ENCODE measurements at regions not wholly inside any gene's neighbourhood (a gene's known extent, or its start where the extent isn't known, plus 50 kb on each side); places are given as distances from the start of the nearest gene placed in this dataset.

DNA sequence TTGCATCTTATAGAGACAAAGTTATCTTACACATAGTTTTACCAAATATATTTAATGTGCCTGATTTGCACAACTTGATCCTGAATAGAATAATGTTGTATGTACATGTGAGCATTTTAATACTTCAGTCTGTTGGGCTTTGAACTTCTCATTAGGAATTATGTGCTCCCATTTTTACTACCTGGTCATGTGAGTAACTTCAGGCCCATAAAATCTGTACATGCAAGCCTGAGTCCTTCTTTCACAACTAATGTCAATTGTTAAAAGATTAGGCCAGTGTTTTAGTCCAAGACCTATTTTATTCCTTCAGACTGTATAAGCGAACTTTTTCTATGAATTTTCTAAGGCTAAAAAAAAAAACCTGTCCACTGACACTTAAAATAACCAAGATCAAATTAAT lies 715.4 kb downstream of the CDH8 start:
- peaks cover 14% of the 10 kb centered on the region for H3K9me3 Mint-ChIP-seq
- H3K4me1 Mint-ChIP-seq (ENCODE audit: low read depth), result no peaks in the 10 kb centered on the region
- no peak overlapping the region for H3K27ac Mint-ChIP-seq
- peaks cover 4% of the 10 kb centered on the region for H3K36me3 Mint-ChIP-seq (ENCODE audit: low read depth)
- no peak overlapping the region for H3K4me3 Mint-ChIP-seq
- no peaks in the 10 kb centered on the region for H3K27me3 Mint-ChIP-seq

DNA sequence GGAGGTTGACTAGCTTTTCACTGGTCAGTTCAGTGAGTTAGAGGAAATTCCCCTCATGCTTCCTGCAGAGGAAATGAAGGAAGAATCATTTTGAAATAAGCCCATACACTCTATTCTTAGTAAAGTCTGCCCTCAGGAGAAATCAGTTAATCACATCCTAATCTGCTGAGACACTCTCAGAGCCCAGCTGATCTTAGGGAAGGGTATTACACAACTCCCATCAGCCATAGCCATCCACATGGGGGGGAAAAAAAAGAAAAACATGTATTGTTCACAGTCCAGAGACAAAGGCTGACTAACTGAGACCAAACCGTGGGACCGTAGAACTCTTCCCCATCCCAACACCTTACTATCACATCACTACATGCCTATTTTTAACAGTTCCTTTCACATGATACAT lies 722.3 kb downstream of the CDH8 start:
- Mint-ChIP-seq H3K27ac (no peak overlapping the region), H3K36me3 (ENCODE audit: low read depth) (peaks cover 4% of the 10 kb centered on the region), H3K4me1 (ENCODE audit: low read depth) (no peaks in the 10 kb centered on the region), H3K4me3 (no peak overlapping the region), H3K9me3 (peaks cover 36% of the 10 kb centered on the region), H3K27me3 (no peaks in the 10 kb centered on the region)

DNA sequence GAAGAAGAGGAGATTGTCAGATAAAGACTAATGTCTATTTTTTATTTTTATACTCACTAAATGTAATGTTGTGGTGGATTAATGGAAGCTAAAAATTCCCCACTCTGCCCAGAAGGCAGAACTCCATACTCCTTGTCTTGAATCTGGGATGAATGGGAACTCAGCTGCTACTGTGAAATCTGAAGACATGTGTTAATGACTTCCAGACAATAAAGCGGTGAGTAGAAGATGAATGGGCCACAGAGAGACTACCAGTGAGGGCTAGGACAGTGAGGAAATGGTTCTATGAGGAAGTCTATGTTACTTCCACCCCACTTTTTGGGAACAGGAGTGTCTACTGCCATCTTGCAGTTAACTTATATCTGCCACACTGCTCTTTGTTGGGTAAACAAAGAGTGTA lies 726.9 kb downstream of the CDH8 start:
- H3K27me3 Mint-ChIP-seq, result no peaks in the 10 kb centered on the region
- peaks cover 27% of the 10 kb centered on the region for H3K9me3 Mint-ChIP-seq
- no peaks in the 10 kb centered on the region for H3K4me1 Mint-ChIP-seq (ENCODE audit: low read depth)
- H3K27ac Mint-ChIP-seq, result no peak overlapping the region
- no peak overlapping the region for H3K4me3 Mint-ChIP-seq
- H3K36me3 Mint-ChIP-seq (ENCODE audit: low read depth), result no peaks in the 10 kb centered on the region

DNA sequence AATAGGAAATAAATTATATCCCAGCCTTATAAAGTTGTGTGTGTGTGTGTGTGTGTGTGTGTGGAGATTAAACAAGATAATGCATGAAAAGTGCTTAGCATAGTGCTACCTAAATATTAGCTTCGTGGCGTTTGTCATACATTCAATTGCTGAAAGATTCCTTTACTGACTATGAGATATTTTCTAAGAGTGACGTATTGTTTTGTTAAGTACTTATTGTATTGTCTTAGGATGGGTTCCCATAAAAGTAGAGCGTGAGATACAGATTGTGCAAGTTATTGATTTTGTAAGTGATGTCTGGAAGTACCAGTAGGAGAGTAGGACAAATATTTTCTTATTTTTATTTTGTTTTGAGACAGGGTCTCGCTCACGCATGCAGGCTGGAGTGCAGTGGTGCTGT lies 730.0 kb downstream of the CDH8 start:
- no peak overlapping the region for H3K4me3 Mint-ChIP-seq
- peaks cover 18% of the 10 kb centered on the region for H3K9me3 Mint-ChIP-seq
- H3K27ac Mint-ChIP-seq, result no peak overlapping the region
- no peaks in the 10 kb centered on the region for H3K36me3 Mint-ChIP-seq (ENCODE audit: low read depth)
- no peaks in the 10 kb centered on the region for H3K4me1 Mint-ChIP-seq (ENCODE audit: low read depth)
- no peaks in the 10 kb centered on the region for H3K27me3 Mint-ChIP-seq

DNA sequence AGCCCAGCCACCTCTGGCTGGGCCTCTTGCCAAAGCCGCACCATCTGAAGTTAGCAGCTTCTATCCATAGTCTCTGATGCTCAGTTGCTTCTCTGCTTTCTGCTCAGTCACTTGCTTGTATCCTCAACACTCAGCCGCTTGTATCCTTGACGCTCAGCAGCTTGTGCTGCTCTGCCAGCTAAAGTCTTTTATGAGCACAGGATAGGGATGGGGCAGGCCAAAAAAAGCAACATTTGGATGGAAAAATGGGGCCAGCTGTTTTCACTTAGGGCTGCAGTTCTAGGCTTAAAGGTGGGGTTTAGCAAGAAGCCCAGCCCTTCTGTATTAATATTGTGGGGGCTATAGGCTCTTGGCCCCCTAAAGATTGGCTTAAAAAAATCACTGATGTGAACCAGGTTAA lies 739.4 kb downstream of the CDH8 start:
- H3K4me1 Mint-ChIP-seq (ENCODE audit: low read depth), result no peaks in the 10 kb centered on the region
- no peaks in the 10 kb centered on the region for H3K27me3 Mint-ChIP-seq
- peaks cover 13% of the 10 kb centered on the region for H3K9me3 Mint-ChIP-seq
- no peak overlapping the region for H3K4me3 Mint-ChIP-seq
- no peaks in the 10 kb centered on the region for H3K36me3 Mint-ChIP-seq (ENCODE audit: low read depth)
- no peak overlapping the region for H3K27ac Mint-ChIP-seq

DNA sequence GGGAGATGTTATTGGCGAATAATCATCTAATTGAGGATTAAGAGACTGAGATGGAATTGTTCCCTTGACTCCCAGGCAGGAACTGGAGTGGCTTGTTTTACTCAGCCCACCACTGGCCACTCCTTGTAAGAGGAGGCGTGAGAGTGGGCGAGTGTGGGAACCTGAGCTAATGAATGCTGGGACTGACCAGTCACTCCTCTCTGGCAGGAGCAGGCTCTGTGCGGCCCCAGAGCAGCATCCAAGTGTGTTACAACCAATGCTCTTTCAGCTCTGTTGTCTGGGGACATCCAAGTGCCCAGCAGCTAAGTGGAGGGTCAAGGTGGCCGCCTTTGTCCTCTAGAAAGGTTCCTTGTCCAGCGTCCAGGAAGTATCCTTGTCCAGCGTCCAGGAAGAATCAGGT lies 739.9 kb downstream of the CDH8 start:
- no peaks in the 10 kb centered on the region for H3K4me1 Mint-ChIP-seq (ENCODE audit: low read depth)
- no peak overlapping the region for H3K27ac Mint-ChIP-seq

DNA sequence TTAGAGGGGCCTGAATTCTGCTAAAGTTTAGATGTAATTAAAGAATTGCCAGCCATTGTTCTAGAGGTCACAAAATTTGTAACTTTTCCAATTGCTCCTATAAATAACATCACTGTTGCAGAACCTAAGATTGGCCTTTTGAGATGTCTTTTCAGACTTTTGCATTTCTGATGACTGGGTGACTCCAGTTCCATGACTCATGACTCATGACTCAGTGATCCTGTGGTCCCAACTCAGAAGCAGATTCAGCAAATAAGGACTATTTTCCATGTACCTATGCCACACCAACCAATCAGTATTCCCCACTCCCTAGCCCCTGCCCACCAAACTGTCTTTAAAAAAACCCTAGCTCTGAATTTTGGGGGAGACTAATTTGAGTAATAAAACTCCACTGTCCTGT lies 740.9 kb downstream of the CDH8 start:
- Mint-ChIP-seq H3K4me1 (ENCODE audit: low read depth) (no peaks in the 10 kb centered on the region), H3K9me3 (peaks cover 7% of the 10 kb centered on the region)

More for the DNA sequence above, 739.9 kb downstream of the CDH8 start:
- Mint-ChIP-seq H3K4me3 (no peak overlapping the region), H3K27me3 (no peaks in the 10 kb centered on the region), H3K36me3 (ENCODE audit: low read depth) (no peaks in the 10 kb centered on the region), H3K9me3 (peaks cover 9% of the 10 kb centered on the region)

DNA sequence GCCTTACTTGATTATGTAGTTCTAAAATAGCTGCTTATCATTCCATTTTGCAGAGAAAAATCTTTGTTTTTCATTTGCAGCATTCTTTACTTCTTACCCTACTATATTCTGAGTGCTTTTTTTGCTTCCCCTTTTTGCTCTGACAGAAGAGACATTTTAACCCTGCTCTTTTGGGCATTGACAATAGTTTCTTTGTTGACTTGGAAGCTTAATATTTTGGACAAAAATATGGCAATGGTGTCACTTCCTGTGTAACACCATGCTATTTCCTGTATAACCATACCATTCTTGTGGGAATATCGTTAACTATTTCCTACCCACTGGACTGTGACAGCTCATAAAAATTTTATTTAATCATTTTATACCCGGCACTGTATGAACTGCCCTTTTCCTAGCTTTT lies 747.1 kb downstream of the CDH8 start:
- Mint-ChIP-seq H3K4me1 (ENCODE audit: low read depth) (no peaks in the 10 kb centered on the region), H3K9me3 (peaks cover 12% of the 10 kb centered on the region), H3K27me3 (no peaks in the 10 kb centered on the region), H3K36me3 (ENCODE audit: low read depth) (no peaks in the 10 kb centered on the region), H3K27ac (no peak overlapping the region), H3K4me3 (no peak overlapping the region)

More for the DNA sequence above, 740.9 kb downstream of the CDH8 start:
- no peaks in the 10 kb centered on the region for H3K36me3 Mint-ChIP-seq (ENCODE audit: low read depth)
- H3K27ac Mint-ChIP-seq, result no peak overlapping the region
- H3K4me3 Mint-ChIP-seq, result no peak overlapping the region
- H3K27me3 Mint-ChIP-seq, result no peaks in the 10 kb centered on the region

DNA sequence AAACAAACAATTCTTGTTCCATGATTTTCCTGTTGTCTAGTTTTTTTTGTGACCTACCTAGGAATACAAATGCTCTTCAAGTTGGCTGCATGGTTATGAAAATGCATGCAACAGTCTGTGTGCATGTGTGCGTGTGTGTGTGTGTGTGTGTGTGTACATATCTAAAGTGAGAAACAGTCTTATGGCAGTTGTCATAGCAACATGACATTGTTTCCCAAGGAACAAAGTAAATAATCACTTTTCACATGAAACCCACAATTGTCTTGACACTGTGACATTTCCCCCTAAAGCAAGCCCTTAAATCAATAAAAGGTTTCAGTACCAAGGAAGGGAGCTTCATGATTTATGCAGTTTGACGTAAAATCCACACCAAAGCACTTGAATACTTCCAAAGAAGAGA lies 758.4 kb downstream of the CDH8 start:
- Mint-ChIP-seq H3K36me3 (ENCODE audit: low read depth) (no peaks in the 10 kb centered on the region), H3K4me1 (ENCODE audit: low read depth) (no peaks in the 10 kb centered on the region), H3K27me3 (no peaks in the 10 kb centered on the region), H3K9me3 (peaks cover 20% of the 10 kb centered on the region), H3K27ac (no peak overlapping the region), H3K4me3 (no peak overlapping the region)

DNA sequence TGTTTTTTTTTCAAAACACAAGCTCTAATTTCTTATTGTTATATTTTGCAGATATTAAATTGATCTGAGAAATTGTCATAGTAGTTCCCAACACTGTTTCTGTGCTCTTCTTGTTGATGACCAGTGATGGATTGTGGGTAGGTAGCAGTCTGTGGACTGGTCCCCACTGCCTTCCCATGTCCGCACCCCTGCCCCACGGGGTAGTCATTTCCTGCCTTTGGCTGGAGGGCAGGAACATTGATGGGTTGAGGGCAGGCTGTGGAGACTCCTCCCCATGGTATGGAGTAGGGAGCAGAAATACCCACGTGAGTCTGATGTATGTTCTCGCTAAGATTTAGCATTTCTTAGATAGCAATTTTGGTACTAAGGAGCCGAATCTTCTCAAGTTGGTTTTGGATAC lies 762.0 kb downstream of the CDH8 start:
- Mint-ChIP-seq H3K36me3 (ENCODE audit: low read depth) (no peaks in the 10 kb centered on the region), H3K4me3 (no peak overlapping the region), H3K9me3 (peaks cover 20% of the 10 kb centered on the region), H3K4me1 (ENCODE audit: low read depth) (no peaks in the 10 kb centered on the region), H3K27me3 (no peaks in the 10 kb centered on the region), H3K27ac (no peak overlapping the region)

DNA sequence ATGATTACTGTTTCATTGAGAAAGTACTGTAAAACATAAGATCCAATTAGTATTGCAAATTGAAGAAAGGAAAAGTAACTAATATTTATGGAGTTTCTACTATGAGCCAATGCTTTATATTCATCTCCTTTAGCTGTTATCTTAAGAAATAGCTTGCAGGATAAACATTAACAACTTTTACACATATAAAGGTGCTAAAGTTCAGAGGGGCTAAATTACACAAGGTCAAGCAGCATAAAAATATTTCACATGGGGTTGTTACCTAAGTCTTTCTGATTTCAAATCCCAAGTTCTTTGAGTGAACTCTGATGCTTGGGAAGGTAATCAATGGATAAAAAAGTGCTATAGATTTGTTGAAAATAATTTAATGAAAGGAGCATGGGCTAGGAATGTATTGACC lies 765.5 kb downstream of the CDH8 start:
- H3K4me1 Mint-ChIP-seq (ENCODE audit: low read depth), result no peaks in the 10 kb centered on the region
- H3K36me3 Mint-ChIP-seq (ENCODE audit: low read depth), result no peaks in the 10 kb centered on the region
- no peaks in the 10 kb centered on the region for H3K27me3 Mint-ChIP-seq
- H3K4me3 Mint-ChIP-seq, result no peak overlapping the region
- H3K9me3 Mint-ChIP-seq, result peaks cover 8% of the 10 kb centered on the region
- no peak overlapping the region for H3K27ac Mint-ChIP-seq

DNA sequence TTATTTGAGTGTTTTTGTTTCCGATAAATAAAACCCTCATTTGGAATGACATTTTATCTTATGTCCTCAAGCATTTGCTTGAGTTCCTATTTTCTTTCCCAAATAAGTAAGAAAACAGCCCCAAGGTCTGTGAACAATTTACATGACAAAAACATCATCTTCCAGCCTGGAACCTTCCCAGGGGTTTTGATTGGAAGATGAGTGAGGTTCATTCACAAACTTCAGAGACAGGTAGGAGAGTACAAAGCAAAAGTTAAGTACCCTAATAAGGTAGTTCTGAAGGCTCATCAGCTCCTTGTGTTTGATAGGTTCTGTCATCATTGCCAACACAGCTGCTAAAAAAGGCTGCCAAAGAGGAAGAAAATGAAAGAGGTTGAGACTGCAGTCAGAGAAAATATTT lies 772.8 kb downstream of the CDH8 start:
- Mint-ChIP-seq H3K4me1 (ENCODE audit: low read depth) (no peaks in the 10 kb centered on the region), H3K4me3 (no peak overlapping the region), H3K9me3 (peaks cover 22% of the 10 kb centered on the region), H3K27me3 (no peaks in the 10 kb centered on the region), H3K36me3 (ENCODE audit: low read depth) (no peaks in the 10 kb centered on the region), H3K27ac (no peak overlapping the region)

DNA sequence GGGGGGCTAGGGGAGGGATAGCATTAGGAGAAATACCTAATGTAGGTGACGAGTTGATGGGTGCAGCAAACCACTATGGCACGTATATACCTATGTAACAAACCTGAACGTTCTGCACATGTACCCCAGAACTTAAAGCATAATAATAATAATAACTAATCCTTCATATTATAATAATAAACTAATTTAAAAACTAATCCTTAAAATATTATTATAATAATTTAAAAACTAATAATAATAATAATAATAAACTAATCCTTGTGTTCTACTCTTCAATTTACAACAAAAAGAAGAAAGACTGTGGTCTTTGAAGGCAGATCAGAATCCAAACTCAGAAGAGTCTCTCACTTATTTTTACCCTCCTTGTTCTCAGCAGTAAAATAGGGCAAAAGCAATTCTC lies 774.9 kb downstream of the CDH8 start:
- Mint-ChIP-seq H3K36me3 (ENCODE audit: low read depth) (no peaks in the 10 kb centered on the region), H3K4me1 (ENCODE audit: low read depth) (no peaks in the 10 kb centered on the region), H3K9me3 (peaks cover 25% of the 10 kb centered on the region), H3K27ac (no peak overlapping the region), H3K27me3 (no peaks in the 10 kb centered on the region), H3K4me3 (no peak overlapping the region)

DNA sequence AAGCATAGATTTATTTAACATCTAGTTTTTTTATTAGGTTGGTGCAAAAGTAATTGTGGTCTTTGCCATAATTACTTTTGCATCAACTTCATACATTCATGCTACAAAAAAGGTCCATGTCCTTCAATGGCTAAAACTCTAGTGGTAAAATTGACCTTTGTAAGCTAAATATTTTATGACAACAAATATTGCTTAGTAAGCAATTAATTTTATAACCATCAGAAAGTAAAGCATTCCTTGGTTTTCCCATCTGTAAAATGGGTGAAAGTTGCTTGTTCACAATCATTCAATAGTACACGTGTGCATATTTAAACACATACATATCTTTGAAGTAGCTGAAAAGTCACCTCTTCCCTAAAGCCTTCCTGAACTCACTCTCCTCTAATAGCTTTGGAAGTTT lies 789.6 kb downstream of the CDH8 start:
- H3K9me3 Mint-ChIP-seq, result peaks cover 21% of the 10 kb centered on the region
- no peak overlapping the region for H3K27ac Mint-ChIP-seq

DNA sequence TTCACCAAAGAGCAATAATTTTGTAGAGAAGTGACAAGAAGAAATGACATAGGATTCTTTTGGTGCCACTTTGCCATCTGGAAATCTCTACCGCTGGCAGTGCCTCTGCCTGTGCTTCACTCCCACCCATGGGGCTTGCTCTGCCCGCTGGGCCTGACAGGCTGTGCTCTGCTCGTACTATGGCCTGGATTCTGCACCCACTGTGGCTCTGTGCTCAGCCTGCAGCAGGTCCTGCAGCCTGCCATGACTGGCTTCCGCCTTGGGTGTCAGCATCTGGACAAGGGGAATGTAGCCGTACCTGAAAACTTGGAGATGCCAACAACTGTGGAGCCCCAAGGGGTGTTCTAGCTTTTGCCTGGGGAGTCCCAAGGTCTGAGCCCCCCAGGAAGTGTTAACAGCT lies 792.3 kb downstream of the CDH8 start:
- Mint-ChIP-seq H3K27me3 (no peaks in the 10 kb centered on the region), H3K4me1 (ENCODE audit: low read depth) (no peaks in the 10 kb centered on the region), H3K9me3 (peaks cover 10% of the 10 kb centered on the region), H3K4me3 (no peak overlapping the region), H3K36me3 (ENCODE audit: low read depth) (no peaks in the 10 kb centered on the region), H3K27ac (no peak overlapping the region)

More for the DNA sequence above, 789.6 kb downstream of the CDH8 start:
- Mint-ChIP-seq H3K36me3 (ENCODE audit: low read depth) (no peaks in the 10 kb centered on the region), H3K4me1 (ENCODE audit: low read depth) (no peaks in the 10 kb centered on the region), H3K4me3 (no peak overlapping the region), H3K27me3 (no peaks in the 10 kb centered on the region)

DNA sequence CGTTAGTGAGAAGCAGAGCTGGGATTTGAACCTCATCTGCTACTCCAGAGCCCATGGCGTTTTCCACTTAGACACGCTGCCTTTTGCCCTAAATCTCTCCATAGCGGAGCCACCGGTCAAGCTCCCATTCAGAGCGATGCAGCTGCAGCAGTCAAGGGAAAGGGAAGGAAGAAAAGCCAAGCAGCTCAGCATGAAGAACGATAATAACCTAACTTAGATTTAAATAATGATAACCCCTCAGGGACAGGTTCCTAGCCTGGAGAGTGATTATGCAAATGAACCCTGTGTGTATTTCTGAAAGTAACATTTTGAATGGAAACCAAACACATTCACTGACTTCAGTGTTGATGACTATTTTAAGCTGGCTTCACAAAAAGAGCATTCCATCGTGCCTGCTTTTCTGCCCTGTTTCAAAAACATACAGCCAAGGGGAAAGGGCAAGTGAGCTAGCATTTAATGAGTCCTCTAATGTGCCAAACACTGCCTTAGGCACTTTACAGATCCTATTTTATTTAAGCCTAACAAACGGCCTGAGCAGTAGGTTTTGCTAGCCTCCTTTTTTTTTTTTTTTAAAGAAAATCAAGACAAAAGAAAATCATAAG lies 798.3 kb downstream of the CDH8 start:
- Mint-ChIP-seq H3K9me3 (peaks cover 4% of the 10 kb centered on the region), H3K4me3 (no peak overlapping the region), H3K4me1 (ENCODE audit: low read depth) (no peaks in the 10 kb centered on the region), H3K27me3 (no peaks in the 10 kb centered on the region), H3K36me3 (ENCODE audit: low read depth) (no peaks in the 10 kb centered on the region), H3K27ac (no peak overlapping the region)
